GM21786 (cell line): ENCODE measurements at regions not wholly inside any gene's neighbourhood (a gene's known extent, or its start where the extent isn't known, plus 50 kb on each side); places are given as distances from the start of the nearest gene placed in this dataset.
"Not testable (repeated sequence)": the region's sequence is repeated elsewhere in the genome, so short reads cannot be mapped to it uniquely, and the experiment has no call there.

ENCODE experiments used
- ATAC-seq: cut with Tn5 transposase; IDR thresholded peaks from one replicate; pipeline ENCODE4 v1.9.1; 2021; ENCODE audit not compliant: unreplicated experiment

- ATAC-seq, result no peak
Observed at GRCh38 chr13:61215601-61216000, 200.0 kb downstream of the PCDH20 start.

GRCh38 chr13:61215116-61215515 lies 200.5 kb downstream of the PCDH20 start:
- no peak for ATAC-seq

GRCh38 chr13:61214551-61214950 lies 201.1 kb downstream of the PCDH20 start:
- ATAC-seq, result no peak

GRCh38 chr13:61205898-61206297 lies 209.8 kb downstream of the PCDH20 start:
- not testable (repeated sequence) for ATAC-seq

GRCh38 chr13:61204025-61204424 lies 211.6 kb downstream of the PCDH20 start:
- ATAC-seq, result no peak

- no peak for ATAC-seq
Observed at GRCh38 chr13:61202042-61202441, 213.6 kb downstream of the PCDH20 start.

GRCh38 chr13:61192826-61193225 lies 222.8 kb downstream of the PCDH20 start:
- ATAC-seq, result no peak

- no peak for ATAC-seq
Observed at GRCh38 chr13:61188057-61188456, 227.6 kb downstream of the PCDH20 start.

GRCh38 chr13:61187471-61187870 lies 228.2 kb downstream of the PCDH20 start:
- no peak for ATAC-seq

GRCh38 chr13:61183670-61184069 lies 232.0 kb downstream of the PCDH20 start:
- no peak for ATAC-seq

GRCh38 chr13:61180234-61180633 lies 235.4 kb downstream of the PCDH20 start:
- no peak for ATAC-seq

GRCh38 chr13:61179741-61180140 lies 235.9 kb downstream of the PCDH20 start:
- ATAC-seq, result no peak

- no peak for ATAC-seq
Observed at GRCh38 chr13:61170856-61171255, 244.8 kb downstream of the PCDH20 start.

- no peak for ATAC-seq
Observed at GRCh38 chr13:61162636-61163035, 253.0 kb downstream of the PCDH20 start.

GRCh38 chr13:61162106-61162505 lies 253.5 kb downstream of the PCDH20 start:
- ATAC-seq, result no peak

- ATAC-seq, result no peak
Observed at GRCh38 chr13:61156753-61157152, 258.9 kb downstream of the PCDH20 start.

- ATAC-seq, result no peak
Observed at GRCh38 chr13:61151062-61151461, 264.6 kb downstream of the PCDH20 start.

- no peak for ATAC-seq
Observed at GRCh38 chr13:61149331-61149730, 266.3 kb downstream of the PCDH20 start.

GRCh38 chr13:61148691-61149315 lies 266.8 kb downstream of the PCDH20 start:
- ATAC-seq, result no peak

GRCh38 chr13:61148211-61148610 lies 267.4 kb downstream of the PCDH20 start:
- no peak for ATAC-seq

GRCh38 chr13:61146571-61146970 lies 269.1 kb downstream of the PCDH20 start:
- no peak for ATAC-seq

- ATAC-seq, result no peak
Observed at GRCh38 chr13:61146158-61146557, 269.5 kb downstream of the PCDH20 start.

GRCh38 chr13:61144834-61145593 lies 270.6 kb downstream of the PCDH20 start:
- no peak for ATAC-seq
